Muscle layer of duodenum (tissue), 2 donors: ENCODE measurements at regions not wholly inside any gene's neighbourhood (a gene's known extent, or its start where the extent isn't known, plus 50 kb on each side); places are given as distances from the start of the nearest gene placed in this dataset.

ENCODE experiments used
- H3K27ac ChIP-seq: one replicate; pipeline ENCODE4 v1.7.0; 2013; ENCODE audit warnings: mild to moderate bottlenecking, low read length
- H3K27me3 ChIP-seq: one replicate; pipeline ENCODE4 v1.7.0; 2013; ENCODE audit warnings: low read depth, mild to moderate bottlenecking, control low read depth, low read length
- H3K36me3 ChIP-seq, 2 donors: one replicate each; pipeline ENCODE4 v1.7.0; 2013; ENCODE audit warnings: low read length in 2 of 2, control low read depth in 1 of 2, mild to moderate bottlenecking in 1 of 2; ENCODE audit not compliant: insufficient read depth in 2 of 2, control insufficient read depth in 1 of 2
- H3K4me1 ChIP-seq, 2 donors: one replicate each; pipeline ENCODE4 v1.7.0; 2013; ENCODE audit warnings: low read length in 2 of 2, mild to moderate bottlenecking in 2 of 2, control low read depth in 1 of 2, moderate library complexity in 1 of 2; ENCODE audit not compliant: insufficient read depth in 2 of 2, control insufficient read depth in 1 of 2
- H3K4me3 ChIP-seq, 2 donors: one replicate each; pipeline ENCODE4 v1.7.0; 2013; ENCODE audit warnings: low read length in 2 of 2, low read depth in 1 of 2, mild to moderate bottlenecking in 1 of 2
- H3K9me3 ChIP-seq, 2 donors: one replicate each; pipeline ENCODE4 v1.7.0; 2013; ENCODE audit warnings: low read length in 2 of 2, control low read depth in 1 of 2, mild to moderate bottlenecking in 1 of 2; ENCODE audit not compliant: control insufficient read depth in 1 of 2
- donor health status: healthy.

- Histone ChIP-seq H3K36me3 (no peaks in the 10 kb centered on the region), H3K27me3 (no peaks in the 10 kb centered on the region), H3K4me1 (no peaks in the 10 kb centered on the region), H3K9me3 (no peaks in the 10 kb centered on the region), H3K27ac (no peak overlapping the region), H3K4me3 (no peak overlapping the region)
These were observed 361.5 kb upstream of the PTCHD4 start for GRCh38 chr6:48472535-48472934.

GRCh38 chr6:48472091-48472490, 361.1 kb upstream of the PTCHD4 start:
- no peaks in the 10 kb centered on the region for H3K27me3 ChIP-seq
- H3K4me1 ChIP-seq: no peaks in the 10 kb centered on the region
- no peak overlapping the region for H3K4me3 ChIP-seq
- H3K27ac ChIP-seq: no peak overlapping the region
- H3K36me3 ChIP-seq: no peaks in the 10 kb centered on the region
- no peaks in the 10 kb centered on the region for H3K9me3 ChIP-seq

- Histone ChIP-seq H3K27me3 (no peaks in the 10 kb centered on the region), H3K27ac (no peak overlapping the region), H3K4me3 (no peak overlapping the region), H3K9me3 (peaks cover 0 to 5% of the 10 kb centered on the region in 2 donors), H3K4me1 (no peaks in the 10 kb centered on the region), H3K36me3 (no peaks in the 10 kb centered on the region)
These were observed 360.3 kb upstream of the PTCHD4 start for GRCh38 chr6:48471326-48471725.

- Histone ChIP-seq H3K27me3 (no peaks in the 10 kb centered on the region), H3K4me3 (no peak overlapping the region), H3K27ac (no peak overlapping the region), H3K4me1 (no peaks in the 10 kb centered on the region), H3K36me3 (no peaks in the 10 kb centered on the region), H3K9me3 (no peaks in the 10 kb centered on the region)
These were observed 338.0 kb upstream of the PTCHD4 start for GRCh38 chr6:48449002-48449401.

- H3K36me3 ChIP-seq: no peaks in the 10 kb centered on the region
- H3K4me3 ChIP-seq: no peak overlapping the region
- no peaks in the 10 kb centered on the region for H3K9me3 ChIP-seq
- H3K27me3 ChIP-seq: no peaks in the 10 kb centered on the region
- H3K4me1 ChIP-seq: no peaks in the 10 kb centered on the region
- no peak overlapping the region for H3K27ac ChIP-seq
These were observed 336.3 kb upstream of the PTCHD4 start for GRCh38 chr6:48447251-48447650.

- Histone ChIP-seq H3K4me3 (no peak overlapping the region), H3K36me3 (no peaks in the 10 kb centered on the region), H3K27ac (no peak overlapping the region), H3K4me1 (no peaks in the 10 kb centered on the region), H3K27me3 (no peaks in the 10 kb centered on the region), H3K9me3 (no peaks in the 10 kb centered on the region)
These were observed 318.6 kb upstream of the PTCHD4 start for GRCh38 chr6:48429610-48430009.

- no peaks in the 10 kb centered on the region for H3K4me1 ChIP-seq
- no peak overlapping the region for H3K4me3 ChIP-seq
- H3K27ac ChIP-seq: no peak overlapping the region
- no peaks in the 10 kb centered on the region for H3K36me3 ChIP-seq
- H3K9me3 ChIP-seq: no peaks in the 10 kb centered on the region
- H3K27me3 ChIP-seq: no peaks in the 10 kb centered on the region
These were observed 318.0 kb upstream of the PTCHD4 start for GRCh38 chr6:48429021-48429420.

GRCh38 chr6:48426636-48427035, 315.6 kb upstream of the PTCHD4 start:
- Histone ChIP-seq H3K27me3 (no peaks in the 10 kb centered on the region), H3K9me3 (no peaks in the 10 kb centered on the region), H3K27ac (no peak overlapping the region), H3K4me1 (no peaks in the 10 kb centered on the region), H3K36me3 (no peaks in the 10 kb centered on the region), H3K4me3 (no peak overlapping the region)

GRCh38 chr6:48423640-48424365, 312.8 kb upstream of the PTCHD4 start:
- Histone ChIP-seq H3K9me3 (no peaks in the 10 kb centered on the region), H3K27ac (no peak overlapping the region), H3K36me3 (no peaks in the 10 kb centered on the region), H3K27me3 (no peaks in the 10 kb centered on the region), H3K4me1 (no peaks in the 10 kb centered on the region), H3K4me3 (no peak overlapping the region)

GRCh38 chr6:48419992-48420391, 309.0 kb upstream of the PTCHD4 start:
- no peaks in the 10 kb centered on the region for H3K9me3 ChIP-seq
- no peaks in the 10 kb centered on the region for H3K4me1 ChIP-seq
- H3K27ac ChIP-seq: no peak overlapping the region
- H3K36me3 ChIP-seq: no peaks in the 10 kb centered on the region
- H3K27me3 ChIP-seq: no peaks in the 10 kb centered on the region
- H3K4me3 ChIP-seq: no peak overlapping the region

GRCh38 chr6:48417927-48418326, 306.9 kb upstream of the PTCHD4 start:
- no peak overlapping the region for H3K4me3 ChIP-seq
- no peaks in the 10 kb centered on the region for H3K9me3 ChIP-seq
- H3K36me3 ChIP-seq: no peaks in the 10 kb centered on the region
- H3K27me3 ChIP-seq: no peaks in the 10 kb centered on the region
- no peaks in the 10 kb centered on the region for H3K4me1 ChIP-seq
- no peak overlapping the region for H3K27ac ChIP-seq

GRCh38 chr6:48412656-48413055, 301.7 kb upstream of the PTCHD4 start:
- H3K9me3 ChIP-seq: no peaks in the 10 kb centered on the region
- H3K4me3 ChIP-seq: no peak overlapping the region
- H3K27me3 ChIP-seq: no peaks in the 10 kb centered on the region
- no peak overlapping the region for H3K27ac ChIP-seq
- no peaks in the 10 kb centered on the region for H3K36me3 ChIP-seq
- H3K4me1 ChIP-seq: no peaks in the 10 kb centered on the region
